Spleen (tissue), 7 donors: ENCODE measurements at regions not wholly inside any gene's neighbourhood (a gene's known extent, or its start where the extent isn't known, plus 50 kb on each side); places are given as distances from the start of the nearest gene placed in this dataset.

ENCODE experiments used
- POLR2A ChIP-seq, 3 donors: fragments of 450-650 bp; IDR thresholded peaks; one replicate each; pipeline ENCODE4 v1.5.1; 2017; ENCODE audit warnings: antibody characterized with exemption in 3 of 3, mild to moderate bottlenecking in 1 of 3
- POLR2AphosphoS5 ChIP-seq, 3 donors: sonication (generic); formaldehyde crosslinking; IDR thresholded peaks; one replicate each; pipeline ENCODE4 v1.5.1; 2017; ENCODE audit warnings: antibody characterized with exemption in 3 of 3
- TF ChIP-seq, protein P1 (sequence below), 11 experiments: fragments of 200-600 bp in 7 of 11; fragments of 450-650 bp in 4 of 11; sonication (generic) in 4 of 11; IDR thresholded peaks in 8 of 11; conservative IDR thresholded peaks in 3 of 11; 1 replicate in 7 of 11; 2 replicates in 4 of 11; pipeline versions ENCODE4 v1.4.0 to v1.8.0; 2016 to 2021; ENCODE audit warnings: antibody characterized with exemption in 11 of 11, inconsistent platforms in 4 of 11, mild to moderate bottlenecking in 1 of 11
- donor health status: DM: no; HTN: no; CAD: no; lungs with moderate emphysema.
- donor health status: DM: no; HTN: no; CAD: no.
- donor health status: DM: no; HTN: no; CAD: no.

DNA sequence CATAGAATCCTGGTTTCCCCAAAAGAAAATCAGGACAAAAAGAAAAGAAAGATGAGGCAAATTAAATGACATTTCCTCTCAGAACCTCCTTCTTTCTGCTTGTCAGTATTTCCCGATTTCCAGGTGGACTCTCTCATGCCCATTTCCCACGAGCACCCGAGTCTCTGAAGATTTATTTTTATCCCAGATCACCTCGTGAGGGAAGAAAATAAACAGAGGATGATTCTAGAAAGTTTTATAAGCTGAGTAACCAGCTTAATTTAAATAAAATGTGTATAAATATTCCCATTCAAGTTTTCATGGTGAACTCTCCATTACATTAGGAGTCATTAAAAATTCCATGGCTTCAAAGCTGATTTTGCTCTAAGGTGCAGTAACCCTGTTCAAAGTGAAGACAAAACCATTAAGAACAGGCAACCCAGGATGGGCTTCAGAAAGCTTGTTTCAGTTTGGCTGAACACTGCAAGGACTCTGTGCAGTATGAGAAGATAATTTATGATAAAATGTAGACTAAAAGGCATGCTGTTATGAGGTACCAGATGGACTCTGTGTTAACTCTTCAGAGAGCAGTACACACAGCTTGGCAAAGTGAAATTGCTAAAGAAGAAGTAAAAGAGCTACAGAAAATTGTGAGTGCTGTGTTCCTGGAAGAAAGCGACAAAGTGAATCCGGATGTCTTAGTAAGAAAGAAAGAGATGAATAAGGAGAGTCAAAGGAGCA lies 521.3 kb upstream of the LRRN3 start:
- TF ChIP-seq, protein P1, sequence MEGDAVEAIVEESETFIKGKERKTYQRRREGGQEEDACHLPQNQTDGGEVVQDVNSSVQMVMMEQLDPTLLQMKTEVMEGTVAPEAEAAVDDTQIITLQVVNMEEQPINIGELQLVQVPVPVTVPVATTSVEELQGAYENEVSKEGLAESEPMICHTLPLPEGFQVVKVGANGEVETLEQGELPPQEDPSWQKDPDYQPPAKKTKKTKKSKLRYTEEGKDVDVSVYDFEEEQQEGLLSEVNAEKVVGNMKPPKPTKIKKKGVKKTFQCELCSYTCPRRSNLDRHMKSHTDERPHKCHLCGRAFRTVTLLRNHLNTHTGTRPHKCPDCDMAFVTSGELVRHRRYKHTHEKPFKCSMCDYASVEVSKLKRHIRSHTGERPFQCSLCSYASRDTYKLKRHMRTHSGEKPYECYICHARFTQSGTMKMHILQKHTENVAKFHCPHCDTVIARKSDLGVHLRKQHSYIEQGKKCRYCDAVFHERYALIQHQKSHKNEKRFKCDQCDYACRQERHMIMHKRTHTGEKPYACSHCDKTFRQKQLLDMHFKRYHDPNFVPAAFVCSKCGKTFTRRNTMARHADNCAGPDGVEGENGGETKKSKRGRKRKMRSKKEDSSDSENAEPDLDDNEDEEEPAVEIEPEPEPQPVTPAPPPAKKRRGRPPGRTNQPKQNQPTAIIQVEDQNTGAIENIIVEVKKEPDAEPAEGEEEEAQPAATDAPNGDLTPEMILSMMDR (IDR thresholded peaks at IDR 0.05 in 8 of 11, conservative IDR thresholded peaks at IDR 0.05 in 3 of 11) = no peak
- TF ChIP-seq POLR2AphosphoS5 (IDR thresholded peaks at IDR 0.05) = no peak
- TF ChIP-seq POLR2A (IDR thresholded peaks at IDR 0.05) = no peak
